GM06990 (cell line): ENCODE measurements at regions not wholly inside any gene's neighbourhood (a gene's known extent, or its start where the extent isn't known, plus 50 kb on each side); places are given as distances from the start of the nearest gene placed in this dataset.

Experiments
- DNase-seq: peaks from one replicate; pipeline ENCODE4 v3.0.0-alpha.2; 2011; ENCODE audit not compliant: insufficient read length; ENCODE audit errors: extremely low read depth
- H3K27me3 ChIP-seq: replicated peaks from 2 replicates; pipeline ENCODE4 v1.6.0; 2011; ENCODE audit warnings: low read length; ENCODE audit not compliant: control insufficient read depth, insufficient read depth
- H3K36me3 ChIP-seq: 2 replicates; pipeline ENCODE4 v1.5.1; 2011; ENCODE audit warnings: low read length; ENCODE audit not compliant: control insufficient read depth, insufficient read depth
- H3K4me3 ChIP-seq: replicated peaks from 2 replicates; pipeline ENCODE4 v1.5.1; 2011; ENCODE audit warnings: low read depth, mild to moderate bottlenecking, control low read depth, low read length
- TF ChIP-seq, protein P1 (sequence below): IDR thresholded peaks from 2 replicates; pipeline ENCODE4 v1.5.1; 2011; ENCODE audit warnings: low read length, control low read depth, mild to moderate bottlenecking, inconsistent platforms; ENCODE audit not compliant: insufficient read depth, poor library complexity, severe bottlenecking

DNA sequence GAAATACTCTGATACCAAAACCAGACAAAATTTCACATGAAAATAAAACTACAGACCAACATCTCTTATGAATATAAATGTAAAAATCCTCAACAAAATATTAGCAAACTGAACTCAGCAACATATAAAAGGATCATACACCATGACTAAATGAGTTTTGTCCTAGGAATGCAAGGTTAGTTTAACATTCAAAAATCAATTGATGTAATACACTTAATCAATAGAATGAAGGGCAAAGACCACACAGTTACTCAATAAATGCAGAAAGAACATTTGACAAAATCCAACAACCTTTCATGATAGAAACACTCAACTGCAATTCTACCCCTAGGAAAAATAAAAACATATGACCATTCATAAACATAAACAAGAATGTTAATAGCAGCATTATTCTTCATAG is 50.2 kb upstream of the DCTD start:
- TF ChIP-seq, protein P1, sequence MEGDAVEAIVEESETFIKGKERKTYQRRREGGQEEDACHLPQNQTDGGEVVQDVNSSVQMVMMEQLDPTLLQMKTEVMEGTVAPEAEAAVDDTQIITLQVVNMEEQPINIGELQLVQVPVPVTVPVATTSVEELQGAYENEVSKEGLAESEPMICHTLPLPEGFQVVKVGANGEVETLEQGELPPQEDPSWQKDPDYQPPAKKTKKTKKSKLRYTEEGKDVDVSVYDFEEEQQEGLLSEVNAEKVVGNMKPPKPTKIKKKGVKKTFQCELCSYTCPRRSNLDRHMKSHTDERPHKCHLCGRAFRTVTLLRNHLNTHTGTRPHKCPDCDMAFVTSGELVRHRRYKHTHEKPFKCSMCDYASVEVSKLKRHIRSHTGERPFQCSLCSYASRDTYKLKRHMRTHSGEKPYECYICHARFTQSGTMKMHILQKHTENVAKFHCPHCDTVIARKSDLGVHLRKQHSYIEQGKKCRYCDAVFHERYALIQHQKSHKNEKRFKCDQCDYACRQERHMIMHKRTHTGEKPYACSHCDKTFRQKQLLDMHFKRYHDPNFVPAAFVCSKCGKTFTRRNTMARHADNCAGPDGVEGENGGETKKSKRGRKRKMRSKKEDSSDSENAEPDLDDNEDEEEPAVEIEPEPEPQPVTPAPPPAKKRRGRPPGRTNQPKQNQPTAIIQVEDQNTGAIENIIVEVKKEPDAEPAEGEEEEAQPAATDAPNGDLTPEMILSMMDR, result no peak
- Histone ChIP-seq H3K27me3 (no peaks in the 10 kb centered on the region), H3K4me3 (no peak overlapping the region), H3K36me3 (no peaks in the 10 kb centered on the region)
- DNase-seq, result no peak
